K562 (cell line): ENCODE measurements at regions not wholly inside any gene's neighbourhood (a gene's known extent, or its start where the extent isn't known, plus 50 kb on each side); places are given as distances from the start of the nearest gene placed in this dataset.

Experiments used
- ATAC-seq: fragments of 200-7000 bp; cut with Tn5 transposase; 3 replicates; pipeline ENCODE4 v1.9.1; 2020; ENCODE audit warnings: moderate library complexity
- BruUV-seq: library from RNA; stranded (reverse); fragments of 400-500 nt; replicated peaks from 2 replicates; lab custom pipeline; 2021; lab: Mats Ljungman, UMichigan
- CTCF ChIA-PET: fragments of 300-600 bp; formaldehyde crosslinking; extraction: SDS; loops from one replicate; lab custom pipeline; 2021; ENCODE audit warnings: low intra/inter-chr PET ratio; lab: Yijun Ruan, JAX
- POLR2A ChIA-PET: fragments of 300-600, 350-650 bp; sonication (Branson Sonifier 250); formaldehyde crosslinking; extraction: SDS; loops from one replicate; lab custom pipeline; 2021; ENCODE audit warnings: antibody characterized with exemption, inconsistent platforms; lab: Yijun Ruan, JAX
- DNase-seq, 4 experiments: peaks; one replicate each; pipeline versions ENCODE4 v3.0.0 to v3.0.0-alpha.2; 2011 to 2018; ENCODE audit warnings: low spot score in 3 of 4, mixed read lengths in 3 of 4; ENCODE audit errors: extremely low read depth in 1 of 4
- FAIRE-seq: peaks from 2 replicates; lab custom pipeline; 2011; peaks lifted over from hg19 to GRCh38; lab: Jason Lieb, UNC
- H2AFZ ChIP-seq: 2 replicates; pipeline ENCODE4 v1.6.0; 2011; ENCODE audit warnings: low read depth, low read length, control low read depth, inconsistent platforms
- H3K27ac ChIP-seq: fragments of 200-600 bp; 3 replicates; pipeline ENCODE4 v1.8.0; 2011; ENCODE audit warnings: low read depth, mild to moderate bottlenecking, control low read depth, inconsistent platforms, low read length, moderate library complexity, mixed read lengths; ENCODE audit errors: extremely low read depth
- H3K27me3 ChIP-seq, 2 experiments: fragments of 300-600 bp in 1 of 2; 2 replicates in 1 of 2; 3 replicates in 1 of 2; pipeline versions ENCODE4 v1.6.0 to v1.8.0; 2011; ENCODE audit warnings: inconsistent platforms in 2 of 2, low read length in 2 of 2, mild to moderate bottlenecking in 1 of 2, mixed read lengths in 1 of 2, moderate library complexity in 1 of 2; ENCODE audit not compliant: control insufficient read depth in 2 of 2, insufficient read depth in 2 of 2
- H3K36me3 ChIP-seq: fragments of 300-600 bp; 3 replicates; pipeline ENCODE4 v1.8.0; 2011; ENCODE audit warnings: mild to moderate bottlenecking, low read length, inconsistent platforms; ENCODE audit not compliant: control insufficient read depth, insufficient read depth
- H3K4me1 ChIP-seq, 2 experiments: fragments of 200-600 bp in 1 of 2; replicated peaks in 1 of 2; 2 replicates in 1 of 2; 3 replicates in 1 of 2; pipeline versions ENCODE4 v1.5.1 to v1.8.0; 2011; ENCODE audit warnings: inconsistent platforms in 2 of 2, low read length in 2 of 2, mild to moderate bottlenecking in 1 of 2, mixed read lengths in 1 of 2, moderate library complexity in 1 of 2; ENCODE audit not compliant: control insufficient read depth in 2 of 2, insufficient read depth in 2 of 2
- H3K4me2 ChIP-seq: 2 replicates; pipeline ENCODE4 v1.6.1; 2011; ENCODE audit warnings: low read length, control low read depth, inconsistent platforms, mixed read lengths; ENCODE audit not compliant: insufficient read depth
- H3K4me3 ChIP-seq: fragments of 200-600 bp; sonication (generic), shearing (Covaris generic); 2 replicates; pipeline ENCODE4 v1.5.1; 2016; ENCODE audit warnings: control low read depth, inconsistent platforms
- H3K79me2 ChIP-seq: fragments of 200-600 bp; 3 replicates; pipeline ENCODE4 v1.8.0; 2011; ENCODE audit warnings: low read length, inconsistent platforms; ENCODE audit not compliant: control insufficient read depth, insufficient read depth
- H3K9ac ChIP-seq, 2 experiments: 2 replicates each; pipeline versions ENCODE4 v1.6.0 to v1.6.1; 2011; ENCODE audit warnings: low read depth in 2 of 2, low read length in 2 of 2, control low read depth in 1 of 2, inconsistent platforms in 1 of 2, mild to moderate bottlenecking in 1 of 2, mixed read lengths in 1 of 2; ENCODE audit not compliant: insufficient read depth in 1 of 2
- H3K9me1 ChIP-seq: one replicate; pipeline ENCODE4 v1.6.0; 2011; ENCODE audit warnings: inconsistent platforms, mild to moderate bottlenecking, low read length, moderate library complexity; ENCODE audit not compliant: control insufficient read depth, insufficient read depth
- H3K9me3 ChIP-seq: replicated peaks from 2 replicates; pipeline ENCODE4 v1.5.1; 2011; ENCODE audit warnings: low read depth, low read length, inconsistent platforms; ENCODE audit not compliant: control insufficient read depth, insufficient read depth
- H4K20me1 ChIP-seq: replicated peaks from 2 replicates; pipeline ENCODE4 v1.6.1; 2011; ENCODE audit warnings: low read length, inconsistent platforms, mixed read lengths; ENCODE audit not compliant: control insufficient read depth, insufficient read depth
- CCNT2 ChIP-seq: IDR thresholded peaks from 2 replicates; pipeline ENCODE4 v1.6.1; 2011; ENCODE audit warnings: borderline replicate concordance, low read depth, mild to moderate bottlenecking, moderate library complexity, mixed read lengths, low read length; ENCODE audit not compliant: insufficient read length; ENCODE audit errors: extremely low read depth
- FIP1L1 ChIP-seq: fragments of 200-400 bp; formaldehyde crosslinking; IDR thresholded peaks from 2 replicates; pipeline ENCODE4 v1.6.1; 2018; ENCODE audit warnings: mild to moderate bottlenecking, low read depth, low read length; ENCODE audit not compliant: poor library complexity, severe bottlenecking
- HOMEZ ChIP-seq: fragments of 250-450 bp; sonication (Bioruptor Pico); IDR thresholded peaks from 2 replicates; pipeline ENCODE4 v1.4.0; 2020; ENCODE audit warnings: mild to moderate bottlenecking, moderate library complexity
- KLF16 ChIP-seq: IDR thresholded peaks from 2 replicates; pipeline ENCODE4 v1.6.1; 2016; ENCODE audit warnings: antibody characterized with exemption
- MAFK ChIP-seq: IDR thresholded peaks from 2 replicates; pipeline ENCODE4 v1.6.1; 2011; ENCODE audit warnings: low read length, improper control_type of control experiment
- MNT ChIP-seq, 2 experiments: fragments of 450-650 bp; conservative IDR thresholded peaks; 2 replicates each; pipeline ENCODE4 v1.6.1; 2017; ENCODE audit warnings: mild to moderate bottlenecking in 2 of 2, moderate library complexity in 2 of 2
- MYC ChIP-seq, 2 experiments: fragments of 250-450 bp in 1 of 2; sonication (Bioruptor Pico) in 1 of 2; IDR thresholded peaks; 2 replicates each; pipeline versions ENCODE4 v1.5.1 to v1.6.1; 2012 to 2021; ENCODE audit warnings: low read depth in 2 of 2, borderline replicate concordance in 1 of 2, improper control_type of control experiment in 1 of 2, low read length in 1 of 2, mild to moderate bottlenecking in 1 of 2, moderate library complexity in 1 of 2
- MYNN ChIP-seq, 2 experiments: sonication (generic); formaldehyde crosslinking in 1 of 2; IDR thresholded peaks; 2 replicates each; pipeline versions ENCODE4 v1.5.0 to v1.6.1; 2016 to 2020; ENCODE audit warnings: antibody characterized with exemption in 1 of 2, missing genetic modification reagents in 1 of 2
- PHB ChIP-seq: fragments of 250-450 bp; sonication (Bioruptor Pico); IDR thresholded peaks from 2 replicates; pipeline ENCODE4 v1.5.0; 2021
- POLR3G ChIP-seq: IDR thresholded peaks from 2 replicates; pipeline ENCODE4 v1.6.1; 2011; ENCODE audit not compliant: insufficient read length, insufficient replicate concordance; ENCODE audit errors: extremely low read depth
- SMC3 ChIP-seq: conservative IDR thresholded peaks from 2 replicates; pipeline ENCODE4 v1.6.1; 2011; ENCODE audit warnings: low read depth, low read length, improper control_type of control experiment; ENCODE audit not compliant: insufficient read depth
- SOX6 ChIP-seq: fragments of 450-650 bp; IDR thresholded peaks from 2 replicates; pipeline ENCODE4 v1.6.1; 2014; ENCODE audit warnings: mild to moderate bottlenecking
- ZBTB17 ChIP-seq: fragments of 450-650 bp; formaldehyde crosslinking; IDR thresholded peaks from 2 replicates; pipeline ENCODE4 v1.4.0; 2020; ENCODE audit warnings: mild to moderate bottlenecking
- ZNF140 ChIP-seq: fragments of 250-450 bp; sonication (Bioruptor Pico); IDR thresholded peaks from 2 replicates; pipeline ENCODE4 v1.8.0; 2021; ENCODE audit warnings: moderate library complexity, mild to moderate bottlenecking, inconsistent platforms
- ZNF212 ChIP-seq: fragments of 450-650 bp; formaldehyde crosslinking; IDR thresholded peaks from 2 replicates; pipeline ENCODE4 v1.4.0; 2020; ENCODE audit warnings: mild to moderate bottlenecking
- ZNF311 ChIP-seq: fragments of 250-450 bp; sonication (Bioruptor Pico); IDR thresholded peaks from 2 replicates; pipeline ENCODE4 v1.4.0; 2020; ENCODE audit warnings: mild to moderate bottlenecking, moderate library complexity
- ZNF384 ChIP-seq: IDR thresholded peaks from 2 replicates; pipeline ENCODE4 v1.6.1; 2012; ENCODE audit warnings: low read depth, low read length, improper control_type of control experiment
- ZNF740 ChIP-seq, 3 experiments: fragments of 200-800 bp in 1 of 3; sonication (Bioruptor generic) in 1 of 3; sonication (generic) in 1 of 3; formaldehyde crosslinking in 1 of 3; IDR thresholded peaks; 2 replicates each; pipeline versions ENCODE4 v1.6.1 to v1.8.0; 2016 to 2022; ENCODE audit warnings: mild to moderate bottlenecking in 2 of 3, missing compliant biosample characterization in 2 of 3, missing genetic modification characterization in 2 of 3, missing genetic modification reagents in 1 of 3
- ZNF830 ChIP-seq: fragments of 250-450 bp; sonication (Bioruptor Pico); IDR thresholded peaks from 2 replicates; pipeline ENCODE4 v1.5.0; 2021; ENCODE audit warnings: mild to moderate bottlenecking
- WGBS: fragments of 100-300 bp; shearing (Covaris generic); methylation state at CpG from one replicate; pipeline ENCODE4 v1.1.6; 2016; ENCODE audit warnings: low coverage, mixed read lengths; ENCODE audit not compliant: insufficient coverage; ENCODE audit errors: missing lambda C conversion rate; 5-methylcytosine and 5-hydroxymethylcytosine counted together
- in situ Hi-C: fragments of 300-500 bp; cut with MboI; formaldehyde crosslinking; loops from 4 replicates; pipeline ENCODE4 v1.15.0; 2018; ENCODE audit warnings: inconsistent platforms, mixed read lengths
- intact Hi-C: fragments of 100-400 bp; cut with micrococcal nuclease; formaldehyde crosslinking; loops from 2 replicates; pipeline ENCODE4 v1.14.2; 2022

- no peak for FAIRE-seq
- WGBS: 0% methylated on average over 1 of the region's 1 CpG
- Histone ChIP-seq H2AFZ (no peak overlapping the region), H3K4me3 (no peak overlapping the region), H3K9ac (no peak overlapping the region), H3K4me1 (no peaks in the 10 kb centered on the region), H4K20me1 (no peaks in the 10 kb centered on the region), H3K9me1 (no peaks in the 10 kb centered on the region), H3K79me2 (no peaks in the 10 kb centered on the region), H3K27me3 (peaks cover 3 to 10% of the 10 kb centered on the region in 2 experiments; a peak in 3 of 5 replicates), H3K27ac (no peak overlapping the region), H3K4me2 (no peak overlapping the region), H3K36me3 (no peaks in the 10 kb centered on the region), H3K9me3 (no peaks in the 10 kb centered on the region)
- in situ Hi-C loops (no loop called here), intact Hi-C loops (no loop called here)
- ChIA-PET CTCF (no interaction called here), POLR2A (interaction anchor here (1.7 kb wide), 1 partner anchor 11 kb away, joined by 5 read pairs; no protein-coding TSS in a partner anchor)
- no peak for DNase-seq
- BruUV-seq: no TSS peak
- TF ChIP-seq MNT (conservative IDR thresholded peaks at IDR 0.05): no peak
- TF ChIP-seq ZNF140 (CRISPR knock-in tag): no peak
- TF ChIP-seq MYC (IDR thresholded peaks at IDR 0.05; ENCODE audit: low read depth, low read length): no peak
- no peak for TF ChIP-seq MYC (CRISPR knock-in tag; IDR thresholded peaks at IDR 0.05; ENCODE audit: borderline replicate concordance, low read depth)
- TF ChIP-seq ZNF311 (CRISPR knock-in tag): no peak
- no peak for TF ChIP-seq FIP1L1
- TF ChIP-seq ZNF740 (CRISPR knock-in tag; IDR thresholded peaks at IDR 0.05): no peak
- no peak for TF ChIP-seq ZNF740 (tag; IDR thresholded peaks at IDR 0.05)
- no peak for TF ChIP-seq MYNN (IDR thresholded peaks at IDR 0.05)
- no peak for TF ChIP-seq MYNN (CRISPR knock-in tag; IDR thresholded peaks at IDR 0.05)
- TF ChIP-seq PHB: no peak
- no peak for TF ChIP-seq SOX6
- no peak for TF ChIP-seq ZNF384
- TF ChIP-seq ZBTB17 (CRISPR knock-in tag): no peak
- TF ChIP-seq POLR3G: no peak
- TF ChIP-seq CCNT2: no peak
- TF ChIP-seq ZNF830 (CRISPR knock-in tag): no peak
- TF ChIP-seq MAFK: no peak
- TF ChIP-seq HOMEZ: no peak
- TF ChIP-seq KLF16: no peak
- TF ChIP-seq SMC3: no peak
- TF ChIP-seq ZNF212 (CRISPR knock-in tag): no peak
- no peak for ATAC-seq
Observed at GRCh38 chr1:223471566-223471965, 78.4 kb downstream of the CCDC185 start.
